ENCODE measurements at regions not wholly inside any gene's neighbourhood (a gene's known extent, or its start where the extent isn't known, plus 50 kb on each side); places are given as distances from the start of the nearest gene placed in this dataset.

GRCh38 chr13:50586414-50587083 is 256.9 kb downstream of the DLEU7 start:
- TF ChIP-seq CTCF (conservative IDR thresholded peaks at IDR 0.05; ENCODE audit: low read depth, low read length): no peak
- no peak for DNase-seq (ENCODE audit: low read depth)
- no peak overlapping the region for H3K4me3 ChIP-seq (ENCODE audit: low read length)

- no peak for DNase-seq (ENCODE audit: low read depth)
- TF ChIP-seq CTCF (conservative IDR thresholded peaks at IDR 0.05; ENCODE audit: low read depth, low read length): no peak
- H3K4me3 ChIP-seq (ENCODE audit: low read length): no peak overlapping the region
Measured at GRCh38 chr13:50587115-50587514, 256.4 kb downstream of the DLEU7 start.

GRCh38 chr13:50587645-50588373 is 255.7 kb downstream of the DLEU7 start:
- DNase-seq (ENCODE audit: low read depth): no peak
- H3K4me3 ChIP-seq (ENCODE audit: low read length): no peak overlapping the region
- no peak for TF ChIP-seq CTCF (conservative IDR thresholded peaks at IDR 0.05; ENCODE audit: low read depth, low read length)

DNA sequence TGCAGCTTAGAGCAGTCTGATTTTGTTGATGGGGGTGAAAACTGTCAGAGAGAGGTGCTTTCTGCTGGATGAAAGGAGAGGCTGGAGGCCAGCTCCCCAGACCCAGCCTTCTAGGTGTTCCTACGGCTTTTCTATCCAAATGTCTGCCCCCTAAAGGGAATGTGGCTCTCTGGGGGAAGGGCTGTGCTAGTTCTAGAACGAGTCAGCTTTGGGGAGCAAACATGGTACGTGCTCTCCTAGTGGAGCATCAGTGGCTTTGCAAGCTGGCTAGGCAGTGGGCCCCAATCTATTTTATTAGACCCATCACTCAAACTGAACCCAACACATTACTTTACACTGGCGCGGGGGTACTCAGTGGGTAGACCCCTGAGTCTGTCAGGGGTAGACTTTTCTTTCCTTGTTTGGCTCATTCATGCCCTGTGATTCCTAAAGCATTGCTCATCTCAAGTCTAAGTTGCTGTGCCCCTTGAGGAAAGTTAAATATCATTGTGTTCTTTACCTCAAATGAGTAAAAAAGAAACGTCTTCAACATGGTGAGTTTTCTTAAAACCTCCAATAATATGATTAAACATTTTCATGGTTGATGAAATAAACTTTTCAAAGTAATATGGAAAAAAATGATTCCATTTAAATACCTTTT is 254.9 kb downstream of the DLEU7 start:
- DNase-seq (ENCODE audit: low read depth): no peak
- peak; percentile 15 for TF ChIP-seq CTCF (conservative IDR thresholded peaks at IDR 0.05; ENCODE audit: low read depth, low read length)
- no peak overlapping the region for H3K4me3 ChIP-seq (ENCODE audit: low read length)

DNA sequence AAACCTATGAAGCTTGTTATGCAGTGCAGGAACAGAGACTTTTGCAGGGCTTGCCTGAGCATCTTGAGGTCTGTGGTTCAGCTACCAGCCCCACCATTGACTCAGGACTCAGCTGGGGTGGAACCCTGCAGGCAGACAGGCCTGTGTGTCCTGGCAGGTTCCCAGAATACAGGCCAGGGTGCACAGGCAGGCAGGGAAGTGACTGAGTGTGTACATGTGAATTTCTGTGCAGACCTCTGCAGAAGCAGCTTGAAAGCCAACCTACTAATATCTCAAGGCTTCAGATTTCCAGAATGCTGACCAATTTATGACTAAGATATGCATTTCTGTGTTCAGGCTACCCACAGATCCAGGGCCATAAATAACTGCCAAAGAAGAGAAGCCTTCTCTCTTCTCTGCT is 254.4 kb downstream of the DLEU7 start:
- no peak for TF ChIP-seq CTCF (conservative IDR thresholded peaks at IDR 0.05; ENCODE audit: low read depth, low read length)
- DNase-seq (ENCODE audit: low read depth): no peak
- H3K4me3 ChIP-seq (ENCODE audit: low read length): no peak overlapping the region

- peak; percentile 56 for DNase-seq (ENCODE audit: low read depth)
- no peak for TF ChIP-seq CTCF (conservative IDR thresholded peaks at IDR 0.05; ENCODE audit: low read depth, low read length)
- H3K4me3 ChIP-seq (ENCODE audit: low read length): no peak overlapping the region
Measured at GRCh38 chr13:50589651-50590054, 253.8 kb downstream of the DLEU7 start.
